HCT116 (cell line): ENCODE measurements at regions not wholly inside any gene's neighbourhood (a gene's known extent, or its start where the extent isn't known, plus 50 kb on each side); places are given as distances from the start of the nearest gene placed in this dataset.

Experiments used
- ATAC-seq: fragments of 200-7000 bp; cut with Tn5 transposase; 2 replicates; pipeline ENCODE4 v1.9.1; 2020; ENCODE audit warnings: mild to moderate bottlenecking, moderate library complexity
- BruUV-seq: library from RNA; stranded (reverse); fragments of 400-500 nt; replicated peaks from 2 replicates; lab custom pipeline; 2021; lab: Mats Ljungman, UMichigan
- CTCF ChIA-PET: fragments of 300-600 bp; sonication (Branson Sonifier 250); formaldehyde crosslinking; loops from one replicate; lab custom pipeline; 2021; ENCODE audit warnings: antibody characterized with exemption; lab: Charles Lee
- POLR2A ChIA-PET: fragments of 300-600, 350-600 bp; sonication (Branson Sonifier 250); formaldehyde crosslinking; loops from one replicate; lab custom pipeline; 2021; ENCODE audit warnings: antibody characterized with exemption; lab: Charles Lee
- RAD21 ChIA-PET, 2 experiments: fragments of 300-600 bp; sonication (Branson Sonifier 250); formaldehyde crosslinking; loops; one replicate each; lab custom pipeline; 2023; ENCODE audit warnings: low total read pairs in 2 of 2; ENCODE audit not compliant: uncharacterized antibody in 2 of 2, unreplicated experiment in 2 of 2, low non-redundant PET in 1 of 2; lab: Charles Lee
- DNase-seq: peaks from one replicate; pipeline ENCODE4 v3.0.0-alpha.2; 2010; ENCODE audit warnings: low read depth, low spot score
- H2AFZ ChIP-seq: fragments of 200-600 bp; shearing (Covaris generic), sonication (generic); 2 replicates; pipeline ENCODE4 v1.6.1; 2017; ENCODE audit warnings: low read depth, mixed run types, mixed read lengths, antibody characterized with exemption, low read length; ENCODE audit not compliant: poor library complexity, severe bottlenecking
- H3K27ac ChIP-seq: 2 replicates; pipeline ENCODE4 v1.5.1; 2012; ENCODE audit warnings: low read depth, low read length
- H3K27me3 ChIP-seq: fragments of 200-600 bp; sonication (generic); 2 replicates; pipeline ENCODE4 v1.6.1; 2016; ENCODE audit warnings: mixed run types, low read length, mixed read lengths; ENCODE audit not compliant: insufficient read depth
- H3K36me3 ChIP-seq, 2 experiments: fragments of 200-500 bp in 1 of 2; fragments of 200-600 bp in 1 of 2; sonication (Bioruptor generic) in 1 of 2; sonication (generic) in 1 of 2; 2 replicates each; pipeline versions ENCODE4 v1.5.1 to v1.6.1; 2014 to 2016; ENCODE audit warnings: low read length in 2 of 2, inconsistent platforms in 1 of 2, mixed read lengths in 1 of 2, mixed run types in 1 of 2; ENCODE audit not compliant: insufficient read depth in 2 of 2, control insufficient read depth in 1 of 2
- H3K4me1 ChIP-seq, 2 experiments: fragments of 200-600 bp in 1 of 2; sonication (generic) in 1 of 2; 2 replicates each; pipeline versions ENCODE4 v1.5.1 to v1.6.1; 2012 to 2017; ENCODE audit warnings: low read length in 2 of 2, inconsistent platforms in 1 of 2, mild to moderate bottlenecking in 1 of 2, mixed read lengths in 1 of 2, mixed run types in 1 of 2, moderate library complexity in 1 of 2; ENCODE audit not compliant: insufficient read depth in 2 of 2, control insufficient read depth in 1 of 2
- H3K4me2 ChIP-seq: fragments of 200-600 bp; sonication (generic); 2 replicates; pipeline ENCODE4 v1.6.1; 2017; ENCODE audit warnings: mixed run types, low read length, mixed read lengths
- H3K4me3 ChIP-seq, 2 experiments: fragments of 200-600 bp in 1 of 2; sonication (generic) in 1 of 2; replicated peaks in 1 of 2; 2 replicates each; pipeline ENCODE4 v1.5.1; 2011 to 2016; ENCODE audit warnings: low read length in 2 of 2, control low read depth in 1 of 2, low read depth in 1 of 2, mild to moderate bottlenecking in 1 of 2, mixed read lengths in 1 of 2, mixed run types in 1 of 2
- H3K79me2 ChIP-seq: fragments of 200-600 bp; sonication (generic); 2 replicates; pipeline ENCODE4 v1.6.1; 2017; ENCODE audit warnings: mild to moderate bottlenecking, mixed run types, low read length, moderate library complexity, mixed read lengths; ENCODE audit not compliant: insufficient read depth
- H3K9ac ChIP-seq: fragments of 200-600 bp; sonication (generic); 2 replicates; pipeline ENCODE4 v1.6.1; 2016; ENCODE audit warnings: low read length, mixed read lengths
- H3K9me2 ChIP-seq: fragments of 200-600 bp; sonication (generic), shearing (Covaris generic); 2 replicates; pipeline ENCODE4 v1.6.1; 2017; ENCODE audit warnings: mixed run types, mild to moderate bottlenecking, moderate library complexity; ENCODE audit not compliant: insufficient read depth
- H3K9me3 ChIP-seq, 2 experiments: fragments of 200-500 bp in 1 of 2; fragments of 200-600 bp in 1 of 2; sonication (Bioruptor generic) in 1 of 2; sonication (generic) in 1 of 2; 2 replicates each; pipeline ENCODE4 v1.6.1; 2014 to 2017; ENCODE audit warnings: low read length in 2 of 2, mixed read lengths in 2 of 2, inconsistent platforms in 1 of 2, low read depth in 1 of 2, mild to moderate bottlenecking in 1 of 2, mixed run types in 1 of 2, moderate library complexity in 1 of 2; ENCODE audit not compliant: control insufficient read depth in 1 of 2, insufficient read depth in 1 of 2
- H4K20me1 ChIP-seq: fragments of 200-600 bp; sonication (generic), shearing (Covaris generic); 2 replicates; pipeline ENCODE4 v1.6.1; 2017; ENCODE audit warnings: mixed run types, mild to moderate bottlenecking, moderate library complexity; ENCODE audit not compliant: insufficient read depth
- EZH2phosphoT487 ChIP-seq: fragments of 200-600 bp; IDR thresholded peaks from 2 replicates; pipeline ENCODE4 v1.6.1; 2018; ENCODE audit warnings: antibody characterized with exemption, borderline replicate concordance
- MAX ChIP-seq: IDR thresholded peaks from 2 replicates; pipeline ENCODE4 v1.6.1; 2012
- POLR2AphosphoS5 ChIP-seq: IDR thresholded peaks from 2 replicates; pipeline ENCODE4 v1.6.1; 2011; ENCODE audit warnings: mild to moderate bottlenecking, low read depth, low read length, moderate library complexity
- RAD21 ChIP-seq: IDR thresholded peaks from 2 replicates; pipeline ENCODE4 v1.6.1; 2012; ENCODE audit warnings: low read depth, mild to moderate bottlenecking
- SP1 ChIP-seq: IDR thresholded peaks from 2 replicates; pipeline ENCODE4 v1.6.1; 2012; ENCODE audit warnings: low read depth
- intact Hi-C: fragments of 100-400 bp; cut with micrococcal nuclease; formaldehyde crosslinking; loops from 2 replicates; pipeline ENCODE4 v1.10.0; 2022
- TF ChIP-seq, protein P1 (sequence below), 3 experiments: fragments of 200-600 bp in 1 of 3; sonication (generic) in 1 of 3; IDR thresholded peaks in 2 of 3; conservative IDR thresholded peaks in 1 of 3; 2 replicates each; pipeline ENCODE4 v1.5.1; 2012 to 2017; ENCODE audit warnings: low read depth in 2 of 3, low read length in 2 of 3, antibody characterized with exemption in 1 of 3, borderline replicate concordance in 1 of 3, control low read depth in 1 of 3, mild to moderate bottlenecking in 1 of 3, mixed read lengths in 1 of 3, mixed run types in 1 of 3, moderate library complexity in 1 of 3; ENCODE audit not compliant: insufficient read depth in 1 of 3

DNA sequence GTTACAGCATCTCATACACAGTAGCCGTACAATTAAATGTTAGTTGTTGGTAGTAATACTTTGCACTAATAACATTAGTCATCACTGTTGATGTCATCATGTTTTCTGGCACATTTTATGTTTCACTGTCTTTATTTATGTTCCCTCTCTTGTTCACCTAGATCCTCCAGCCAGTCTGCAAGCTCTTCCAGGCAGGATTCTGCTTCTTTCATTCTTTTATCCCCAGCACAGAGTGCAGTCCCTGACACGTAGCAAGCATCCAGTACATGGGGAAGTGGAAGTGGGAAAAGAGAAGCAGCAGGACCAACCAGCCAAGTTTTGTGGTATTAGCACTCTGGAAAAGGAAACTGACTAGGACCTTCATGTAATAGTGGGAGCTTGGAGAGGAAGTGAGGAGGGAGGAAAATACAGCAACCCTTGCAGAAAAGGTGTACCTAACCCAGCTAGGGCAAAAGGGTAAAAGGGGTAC, 89.7 kb upstream of the SLC44A1 start (continued):
- TF ChIP-seq SP1 (no peak), EZH2phosphoT487 (no peak)

DNA sequence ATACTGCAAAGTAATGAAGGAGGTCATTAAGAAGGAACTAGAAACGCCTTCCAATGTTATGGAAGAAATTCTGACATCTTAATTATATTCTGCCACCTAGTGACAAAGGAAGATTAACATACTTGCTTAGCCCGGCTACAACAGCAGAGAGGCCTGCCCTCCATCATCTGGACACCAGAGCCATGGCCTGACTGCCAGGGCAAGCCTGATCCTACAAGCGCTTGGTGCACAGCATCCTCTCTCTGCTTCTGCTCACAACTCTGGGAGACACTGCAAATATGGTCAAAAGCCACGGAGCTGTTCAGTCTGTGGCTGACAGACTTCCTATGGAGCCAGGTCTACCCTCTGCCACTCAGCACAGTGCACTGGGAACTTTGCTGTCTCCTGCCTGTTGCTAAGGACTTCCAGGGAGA, 87.3 kb upstream of the SLC44A1 start:
- no peaks in the 10 kb centered on the region for H3K79me2 ChIP-seq
- peak overlapping the region; percentile 81 for H2AFZ ChIP-seq
- H3K9me3 ChIP-seq: no peaks in the 10 kb centered on the region
- H3K9ac ChIP-seq: no peak overlapping the region
- TF ChIP-seq RAD21: peak; percentile 80
- TF ChIP-seq MAX: no peak
- TF ChIP-seq, protein P1, sequence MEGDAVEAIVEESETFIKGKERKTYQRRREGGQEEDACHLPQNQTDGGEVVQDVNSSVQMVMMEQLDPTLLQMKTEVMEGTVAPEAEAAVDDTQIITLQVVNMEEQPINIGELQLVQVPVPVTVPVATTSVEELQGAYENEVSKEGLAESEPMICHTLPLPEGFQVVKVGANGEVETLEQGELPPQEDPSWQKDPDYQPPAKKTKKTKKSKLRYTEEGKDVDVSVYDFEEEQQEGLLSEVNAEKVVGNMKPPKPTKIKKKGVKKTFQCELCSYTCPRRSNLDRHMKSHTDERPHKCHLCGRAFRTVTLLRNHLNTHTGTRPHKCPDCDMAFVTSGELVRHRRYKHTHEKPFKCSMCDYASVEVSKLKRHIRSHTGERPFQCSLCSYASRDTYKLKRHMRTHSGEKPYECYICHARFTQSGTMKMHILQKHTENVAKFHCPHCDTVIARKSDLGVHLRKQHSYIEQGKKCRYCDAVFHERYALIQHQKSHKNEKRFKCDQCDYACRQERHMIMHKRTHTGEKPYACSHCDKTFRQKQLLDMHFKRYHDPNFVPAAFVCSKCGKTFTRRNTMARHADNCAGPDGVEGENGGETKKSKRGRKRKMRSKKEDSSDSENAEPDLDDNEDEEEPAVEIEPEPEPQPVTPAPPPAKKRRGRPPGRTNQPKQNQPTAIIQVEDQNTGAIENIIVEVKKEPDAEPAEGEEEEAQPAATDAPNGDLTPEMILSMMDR (IDR thresholded peaks at IDR 0.05 in 2 of 3, conservative IDR thresholded peaks at IDR 0.05 in 1 of 3; ENCODE audit: borderline replicate concordance in 1 of 3, insufficient read depth in 1 of 3, low read depth in 2 of 3, low read length in 2 of 3): peak; percentile 27 to 64 (median 56); a peak in 4 of 6 replicates
- no peak for TF ChIP-seq POLR2AphosphoS5
- TF ChIP-seq, all 23 proteins: peak for 2
- H3K4me3 ChIP-seq: no peak overlapping the region
- no peak overlapping the region for H3K27ac ChIP-seq
- H3K4me1 ChIP-seq: peaks cover 4 to 13% of the 10 kb centered on the region in 2 experiments; a peak in 3 of 4 replicates
- RAD21 ChIA-PET: interaction anchor here in 1 of 2 experiments (1.0 kb wide), 1 partner anchor 294 kb away, joined by 4 read pairs; no protein-coding TSS in a partner anchor
- BruUV-seq: no TSS peak
- intact Hi-C loops: loop anchor here (1.0 to 10.0 kb wide), 3 partner anchors 231 to 398 kb away; partner anchors contain the start of gene FKTN
- ATAC-seq (peak; percentile 88), DNase-seq (peak; percentile 24)
- no peaks in the 10 kb centered on the region for H3K36me3 ChIP-seq
- H3K27me3 ChIP-seq: no peaks in the 10 kb centered on the region
- no peaks in the 10 kb centered on the region for H3K9me2 ChIP-seq
- POLR2A ChIA-PET: no interaction called here
- no peaks in the 10 kb centered on the region for H4K20me1 ChIP-seq
- no peak overlapping the region for H3K4me2 ChIP-seq
- CTCF ChIA-PET: interaction anchor here (0.7 to 1.1 kb wide), 3 partner anchors 230 to 370 kb away, joined by 3 to 4 read pairs (median 3); no protein-coding TSS in a partner anchor
